ENCODE measurements at regions not wholly inside any gene's neighbourhood (a gene's known extent, or its start where the extent isn't known, plus 50 kb on each side); places are given as distances from the start of the nearest gene placed in this dataset.

- DNase-seq (ENCODE audit: low spot score) = no peak
These were observed 141.3 kb upstream of the SDK2 start for GRCh38 chr17:73785496-73785895.

GRCh38 chr17:73785958-73786743, 141.9 kb upstream of the SDK2 start:
- DNase-seq (ENCODE audit: low spot score) = no peak

GRCh38 chr17:73787076-73788059, 143.1 kb upstream of the SDK2 start:
- no peak for DNase-seq (ENCODE audit: low spot score)

- DNase-seq (ENCODE audit: low spot score) = no peak
These were observed 143.9 kb upstream of the SDK2 start for GRCh38 chr17:73788111-73788510.

GRCh38 chr17:73791121-73791520, 146.9 kb upstream of the SDK2 start:
- DNase-seq (ENCODE audit: low spot score) = no peak

- no peak for DNase-seq (ENCODE audit: low spot score)
These were observed 147.4 kb upstream of the SDK2 start for GRCh38 chr17:73791631-73792030.

- no peak for DNase-seq (ENCODE audit: low spot score)
These were observed 148.7 kb upstream of the SDK2 start for GRCh38 chr17:73792994-73793393.

- DNase-seq (ENCODE audit: low spot score) = no peak
These were observed 150.1 kb upstream of the SDK2 start for GRCh38 chr17:73794336-73794735.

GRCh38 chr17:73795730-73796129, 151.5 kb upstream of the SDK2 start:
- no peak for DNase-seq (ENCODE audit: low spot score)

GRCh38 chr17:73797594-73798110, 153.4 kb upstream of the SDK2 start:
- no peak for DNase-seq (ENCODE audit: low spot score)

GRCh38 chr17:73798111-73798748, 154.0 kb upstream of the SDK2 start:
- no peak for DNase-seq (ENCODE audit: low spot score)

GRCh38 chr17:73799096-73799495, 154.9 kb upstream of the SDK2 start:
- no peak for DNase-seq (ENCODE audit: low spot score)

- DNase-seq (ENCODE audit: low spot score) = no peak
These were observed 155.8 kb upstream of the SDK2 start for GRCh38 chr17:73799781-73800627.

- no peak for DNase-seq (ENCODE audit: low spot score)
These were observed 156.6 kb upstream of the SDK2 start for GRCh38 chr17:73800893-73801292.

GRCh38 chr17:73801455-73802100, 157.3 kb upstream of the SDK2 start:
- DNase-seq (ENCODE audit: low spot score) = no peak

GRCh38 chr17:73802314-73802713, 158.1 kb upstream of the SDK2 start:
- no peak for DNase-seq (ENCODE audit: low spot score)

- DNase-seq (ENCODE audit: low spot score) = no peak
These were observed 158.6 kb upstream of the SDK2 start for GRCh38 chr17:73802871-73803270.

GRCh38 chr17:73803964-73804435, 159.8 kb upstream of the SDK2 start:
- no peak for DNase-seq (ENCODE audit: low spot score)

GRCh38 chr17:73806768-73807167, 162.5 kb upstream of the SDK2 start:
- DNase-seq (ENCODE audit: low spot score) = no peak

GRCh38 chr17:73813201-73813600, 169.0 kb upstream of the SDK2 start:
- no peak for DNase-seq (ENCODE audit: low spot score)

- no peak for DNase-seq (ENCODE audit: low spot score)
These were observed 169.8 kb upstream of the SDK2 start for GRCh38 chr17:73814075-73814474.
